DND-41 (cell line): ENCODE measurements at regions not wholly inside any gene's neighbourhood (a gene's known extent, or its start where the extent isn't known, plus 50 kb on each side); places are given as distances from the start of the nearest gene placed in this dataset.

ENCODE experiments used
- ATAC-seq: fragments of 200-7000 bp; cut with Tn5 transposase; 3 replicates; pipeline ENCODE4 v1.9.1; 2021; ENCODE audit warnings: low read depth; ENCODE audit not compliant: insufficient read depth
- DNase-seq: peaks from one replicate; pipeline ENCODE4 v3.0.0-alpha.2; 2020
- H2AFZ ChIP-seq: 2 replicates; pipeline ENCODE4 v1.6.0; 2012; ENCODE audit warnings: low read depth, low read length
- H3K27ac ChIP-seq: 2 replicates; pipeline ENCODE4 v1.5.1; 2012; ENCODE audit warnings: low read length, inconsistent platforms
- H3K27me3 ChIP-seq: fragments of 200-600 bp; sonication (generic); 2 replicates; pipeline ENCODE4 v1.6.0; 2012; ENCODE audit warnings: low read length, mild to moderate bottlenecking, inconsistent platforms; ENCODE audit not compliant: insufficient read depth, poor library complexity
- H3K36me3 ChIP-seq: 2 replicates; pipeline ENCODE4 v1.5.1; 2012; ENCODE audit warnings: low read length, inconsistent platforms; ENCODE audit not compliant: insufficient read depth
- H3K4me1 ChIP-seq: 2 replicates; pipeline ENCODE4 v1.5.1; 2012; ENCODE audit warnings: mild to moderate bottlenecking, low read length; ENCODE audit not compliant: insufficient read depth
- H3K4me2 ChIP-seq: 2 replicates; pipeline ENCODE4 v1.6.0; 2012; ENCODE audit warnings: mild to moderate bottlenecking, moderate library complexity, low read length, inconsistent platforms; ENCODE audit not compliant: insufficient read depth
- H3K4me3 ChIP-seq, 2 experiments: fragments of 200-600 bp in 1 of 2; shearing (Covaris generic) in 1 of 2; 2 replicates each; pipeline ENCODE4 v1.5.1; 2012 to 2016; ENCODE audit warnings: inconsistent platforms in 2 of 2, low read length in 2 of 2, mild to moderate bottlenecking in 2 of 2, low read depth in 1 of 2, moderate library complexity in 1 of 2
- H3K79me2 ChIP-seq: 2 replicates; pipeline ENCODE4 v1.6.0; 2012; ENCODE audit warnings: low read length, inconsistent platforms; ENCODE audit not compliant: insufficient read depth
- H3K9ac ChIP-seq: 2 replicates; pipeline ENCODE4 v1.6.0; 2012; ENCODE audit warnings: low read depth, mild to moderate bottlenecking, inconsistent platforms, low read length, moderate library complexity
- H3K9me3 ChIP-seq: 2 replicates; pipeline ENCODE4 v1.5.1; 2012; ENCODE audit warnings: low read length, moderate library complexity, mild to moderate bottlenecking, inconsistent platforms; ENCODE audit not compliant: insufficient read depth, severe bottlenecking
- H4K20me1 ChIP-seq: 2 replicates; pipeline ENCODE4 v1.6.0; 2012; ENCODE audit warnings: low read length; ENCODE audit not compliant: insufficient read depth
- CTCF ChIP-seq: IDR thresholded peaks from 2 replicates; pipeline ENCODE4 v1.5.1; 2012; ENCODE audit warnings: borderline replicate concordance, low read length, moderate library complexity, mild to moderate bottlenecking; ENCODE audit not compliant: poor library complexity, severe bottlenecking; ENCODE audit errors: extremely low read depth
- EZH2 ChIP-seq: IDR thresholded peaks from 3 replicates; pipeline ENCODE4 v1.6.1; 2012; ENCODE audit warnings: borderline replicate concordance, low read depth, mild to moderate bottlenecking, moderate library complexity, low read length, inconsistent platforms; ENCODE audit not compliant: severe bottlenecking

- H3K4me2 ChIP-seq = no peak overlapping the region
- no peak for ATAC-seq
- no peak for DNase-seq
- H4K20me1 ChIP-seq = no peaks in the 10 kb centered on the region
- H3K9ac ChIP-seq = no peak overlapping the region
- H3K27me3 ChIP-seq = no peaks in the 10 kb centered on the region
- H3K4me3 ChIP-seq = no peak overlapping the region
- H3K4me1 ChIP-seq = peaks cover 9% of the 10 kb centered on the region
- H3K79me2 ChIP-seq = no peaks in the 10 kb centered on the region
- H2AFZ ChIP-seq = no peak overlapping the region
- H3K27ac ChIP-seq = no peak overlapping the region
- TF ChIP-seq CTCF (no peak), EZH2 (no peak)
- no peaks in the 10 kb centered on the region for H3K36me3 ChIP-seq
- no peaks in the 10 kb centered on the region for H3K9me3 ChIP-seq
Measured at GRCh38 chr2:236517251-236518031, 52.2 kb upstream of the ACKR3 start.
